GM19324 (cell line): ENCODE measurements at regions not wholly inside any gene's neighbourhood (a gene's known extent, or its start where the extent isn't known, plus 50 kb on each side); places are given as distances from the start of the nearest gene placed in this dataset.

Experiments
- ATAC-seq: cut with Tn5 transposase; IDR thresholded peaks from one replicate; pipeline ENCODE4 v1.9.1; 2021; ENCODE audit warnings: mild to moderate bottlenecking, moderate library complexity; ENCODE audit not compliant: unreplicated experiment, low FRiP score

GRCh38 chrX:6472652-6473342 is 62.1 kb downstream of the VCX3A start:
- ATAC-seq, result no peak

GRCh38 chrX:6468706-6469105 is 66.2 kb downstream of the VCX3A start:
- no peak for ATAC-seq

GRCh38 chrX:6465756-6466155 is 69.2 kb downstream of the VCX3A start:
- no peak for ATAC-seq

- no peak for ATAC-seq
These were observed 70.2 kb downstream of the VCX3A start for GRCh38 chrX:6464726-6465125.

GRCh38 chrX:6460893-6461490 is 73.9 kb downstream of the VCX3A start:
- no peak for ATAC-seq

GRCh38 chrX:6456196-6456595 is 78.7 kb downstream of the VCX3A start:
- no peak for ATAC-seq

- ATAC-seq, result no peak
These were observed 85.0 kb downstream of the VCX3A start for GRCh38 chrX:6449946-6450345.

- no peak for ATAC-seq
These were observed 86.9 kb downstream of the VCX3A start for GRCh38 chrX:6448003-6448402.

GRCh38 chrX:6446582-6446981 is 88.3 kb downstream of the VCX3A start:
- no peak for ATAC-seq

- no peak for ATAC-seq
These were observed 94.3 kb downstream of the VCX3A start for GRCh38 chrX:6440648-6441047.

- no peak for ATAC-seq
These were observed 102.7 kb downstream of the VCX3A start for GRCh38 chrX:6432226-6432625.

GRCh38 chrX:6407542-6407941 is 127.4 kb downstream of the VCX3A start:
- no peak for ATAC-seq

- no peak for ATAC-seq
These were observed 148.1 kb downstream of the VCX3A start for GRCh38 chrX:6386837-6387236.

GRCh38 chrX:6384921-6385320 is 150.0 kb downstream of the VCX3A start:
- no peak for ATAC-seq

GRCh38 chrX:6384371-6384770 is 150.5 kb downstream of the VCX3A start:
- ATAC-seq, result no peak

GRCh38 chrX:6383917-6384316 is 151.0 kb downstream of the VCX3A start:
- no peak for ATAC-seq

GRCh38 chrX:6383488-6383887 is 151.4 kb downstream of the VCX3A start:
- no peak for ATAC-seq

- ATAC-seq, result no peak
These were observed 152.6 kb downstream of the VCX3A start for GRCh38 chrX:6382284-6382683.

GRCh38 chrX:6377103-6377764 is 148.6 kb upstream of the NLGN4X start:
- ATAC-seq, result no peak

GRCh38 chrX:6374556-6374955 is 145.9 kb upstream of the NLGN4X start:
- ATAC-seq, result no peak

GRCh38 chrX:6372981-6373380 is 144.3 kb upstream of the NLGN4X start:
- ATAC-seq, result no peak

GRCh38 chrX:6371353-6371752 is 142.7 kb upstream of the NLGN4X start:
- no peak for ATAC-seq
